Ovary (tissue), 3 donors: ENCODE measurements at regions not wholly inside any gene's neighbourhood (a gene's known extent, or its start where the extent isn't known, plus 50 kb on each side); places are given as distances from the start of the nearest gene placed in this dataset.

ENCODE experiments used
- POLR2A ChIP-seq: fragments of 450-650 bp; IDR thresholded peaks from one replicate; pipeline ENCODE4 v1.6.1; 2017; ENCODE audit warnings: antibody characterized with exemption, mild to moderate bottlenecking, moderate library complexity
- TF ChIP-seq, protein P1 (sequence below), 3 donors: fragments of 450-650 bp in 2 of 3; fragments of 200-600 bp in 1 of 3; IDR thresholded peaks; one replicate each; pipeline versions ENCODE4 v1.5.1 to v1.8.0; 2016 to 2022; ENCODE audit warnings: antibody characterized with exemption in 3 of 3, mild to moderate bottlenecking in 1 of 3
- donor health status: DM: no; HTN: no; CAD: no.

DNA sequence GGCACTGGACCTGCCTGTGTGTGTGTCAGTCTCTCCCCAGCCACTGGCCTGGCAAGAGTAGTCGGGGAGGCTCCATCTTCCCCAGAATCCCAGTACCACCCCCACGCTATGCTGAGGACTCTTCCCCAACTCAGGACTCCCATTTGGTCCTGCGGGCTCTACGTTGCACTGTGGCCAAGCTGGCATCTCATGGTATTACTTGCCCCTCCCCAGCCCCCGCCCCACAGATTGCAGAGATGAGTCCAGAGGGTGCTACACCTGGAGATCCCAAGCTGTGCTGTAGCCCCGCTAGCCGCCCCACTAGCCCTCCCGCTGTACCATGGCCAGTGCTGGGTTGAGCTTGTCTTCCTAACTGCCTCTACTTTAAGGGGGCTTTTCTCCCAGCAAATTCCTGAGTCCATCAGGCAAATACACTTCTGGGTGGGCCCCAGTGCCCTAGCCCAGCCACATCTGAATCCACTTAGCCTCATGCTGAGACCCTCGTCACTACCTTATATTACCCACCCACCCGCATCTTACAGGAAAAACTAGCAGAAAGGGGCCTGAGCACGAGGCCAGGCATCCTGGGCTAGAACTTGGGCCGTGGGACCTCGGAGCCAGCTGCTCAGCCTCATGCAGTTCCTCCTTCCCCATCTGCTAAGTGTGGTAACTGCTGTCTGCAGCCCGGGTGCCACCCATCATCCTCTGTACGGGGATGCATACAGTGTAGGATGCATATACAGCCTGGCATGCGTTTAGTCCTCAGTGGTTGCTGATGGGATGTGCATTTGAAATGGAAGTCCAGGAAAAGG is 65.8 kb upstream of the CACUL1 start:
- TF ChIP-seq, protein P1, sequence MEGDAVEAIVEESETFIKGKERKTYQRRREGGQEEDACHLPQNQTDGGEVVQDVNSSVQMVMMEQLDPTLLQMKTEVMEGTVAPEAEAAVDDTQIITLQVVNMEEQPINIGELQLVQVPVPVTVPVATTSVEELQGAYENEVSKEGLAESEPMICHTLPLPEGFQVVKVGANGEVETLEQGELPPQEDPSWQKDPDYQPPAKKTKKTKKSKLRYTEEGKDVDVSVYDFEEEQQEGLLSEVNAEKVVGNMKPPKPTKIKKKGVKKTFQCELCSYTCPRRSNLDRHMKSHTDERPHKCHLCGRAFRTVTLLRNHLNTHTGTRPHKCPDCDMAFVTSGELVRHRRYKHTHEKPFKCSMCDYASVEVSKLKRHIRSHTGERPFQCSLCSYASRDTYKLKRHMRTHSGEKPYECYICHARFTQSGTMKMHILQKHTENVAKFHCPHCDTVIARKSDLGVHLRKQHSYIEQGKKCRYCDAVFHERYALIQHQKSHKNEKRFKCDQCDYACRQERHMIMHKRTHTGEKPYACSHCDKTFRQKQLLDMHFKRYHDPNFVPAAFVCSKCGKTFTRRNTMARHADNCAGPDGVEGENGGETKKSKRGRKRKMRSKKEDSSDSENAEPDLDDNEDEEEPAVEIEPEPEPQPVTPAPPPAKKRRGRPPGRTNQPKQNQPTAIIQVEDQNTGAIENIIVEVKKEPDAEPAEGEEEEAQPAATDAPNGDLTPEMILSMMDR (IDR thresholded peaks at IDR 0.05) = no peak
- no peak for TF ChIP-seq POLR2A
